Fibroblast of the conjunctiva (primary cell): ENCODE measurements at regions not wholly inside any gene's neighbourhood (a gene's known extent, or its start where the extent isn't known, plus 50 kb on each side); places are given as distances from the start of the nearest gene placed in this dataset.

Source experiments
- DNase-seq: peaks from one replicate; pipeline ENCODE4 v3.0.0-alpha.2; 2010; ENCODE audit warnings: low read depth

DNA sequence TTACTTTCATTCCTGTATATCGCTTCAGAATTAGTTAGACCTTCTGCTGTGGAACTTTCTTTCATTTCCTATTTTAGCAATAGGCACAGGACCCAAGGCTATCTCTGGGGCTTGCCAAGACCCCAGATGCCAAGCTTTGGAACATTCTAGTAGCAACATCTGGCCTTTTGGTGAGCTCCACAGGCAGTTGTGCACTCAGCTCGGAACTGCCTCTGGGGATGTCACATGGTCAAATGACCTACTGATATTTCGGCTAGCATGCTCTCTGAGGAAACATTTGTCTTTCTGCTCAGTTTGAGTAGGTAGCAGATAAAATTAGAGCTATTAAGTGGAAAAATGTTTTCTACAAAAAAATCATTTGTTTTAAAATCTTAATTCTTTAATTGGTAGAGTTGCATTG lies 76.6 kb upstream of the ITGA4 start:
- no peak for DNase-seq

DNA sequence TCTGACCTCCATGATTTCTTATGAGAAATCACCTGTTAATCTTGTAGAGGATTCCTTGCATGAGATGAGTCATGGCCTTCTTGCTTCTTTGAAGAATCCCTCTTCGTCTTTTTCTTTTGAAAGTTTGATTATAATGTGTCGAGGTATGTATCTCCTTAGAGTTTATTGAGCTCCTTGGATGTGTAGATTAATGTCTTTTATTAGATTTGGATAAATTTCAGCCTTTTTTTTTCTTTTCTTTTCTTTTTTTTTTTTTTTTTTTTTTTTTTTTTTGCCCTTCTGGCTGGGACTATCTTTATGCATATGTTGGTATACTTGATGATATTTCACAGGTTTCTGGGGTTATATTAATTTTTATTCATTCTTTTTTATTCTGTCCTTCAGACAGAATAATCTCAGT lies 72.3 kb upstream of the ITGA4 start:
- no peak for DNase-seq

DNA sequence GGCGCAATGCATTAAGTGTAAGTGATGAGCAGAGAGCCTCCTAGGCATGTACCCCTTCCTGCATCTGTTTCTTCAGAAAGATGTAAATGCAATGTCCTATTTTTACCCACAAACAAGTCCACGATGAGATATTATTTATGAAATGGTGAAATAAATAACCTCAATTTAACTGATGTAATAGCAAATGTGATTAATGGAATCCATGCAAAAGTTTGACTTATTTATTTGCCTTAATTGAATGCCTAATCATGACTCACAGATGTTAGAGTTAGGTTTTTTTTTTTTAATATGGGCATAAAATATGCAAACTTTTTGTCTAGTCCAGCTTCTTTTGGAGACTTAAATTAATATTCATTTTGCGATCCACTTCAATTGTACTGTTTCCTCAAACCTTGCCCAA lies 67.7 kb upstream of the ITGA4 start:
- no peak for DNase-seq

DNA sequence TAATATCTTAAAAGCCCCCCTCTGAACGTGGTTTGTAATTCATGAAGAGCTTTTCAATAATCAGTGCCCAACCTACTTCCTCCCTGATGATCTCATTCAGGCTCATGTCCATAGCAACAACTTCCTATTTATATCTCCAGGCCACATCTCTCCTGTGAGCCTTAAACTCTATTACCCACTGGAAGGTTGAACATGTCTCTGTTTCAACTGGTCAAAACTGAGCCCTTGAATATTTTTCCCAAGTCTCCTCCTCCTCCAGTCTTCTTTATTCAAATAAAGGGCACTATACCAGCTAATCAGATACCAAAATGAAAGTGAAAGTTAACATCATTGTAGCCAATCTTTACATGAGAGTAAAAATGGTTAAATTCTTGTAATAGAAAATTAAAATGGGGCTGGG lies 63.7 kb upstream of the ITGA4 start:
- DNase-seq, result peak; percentile 31

DNA sequence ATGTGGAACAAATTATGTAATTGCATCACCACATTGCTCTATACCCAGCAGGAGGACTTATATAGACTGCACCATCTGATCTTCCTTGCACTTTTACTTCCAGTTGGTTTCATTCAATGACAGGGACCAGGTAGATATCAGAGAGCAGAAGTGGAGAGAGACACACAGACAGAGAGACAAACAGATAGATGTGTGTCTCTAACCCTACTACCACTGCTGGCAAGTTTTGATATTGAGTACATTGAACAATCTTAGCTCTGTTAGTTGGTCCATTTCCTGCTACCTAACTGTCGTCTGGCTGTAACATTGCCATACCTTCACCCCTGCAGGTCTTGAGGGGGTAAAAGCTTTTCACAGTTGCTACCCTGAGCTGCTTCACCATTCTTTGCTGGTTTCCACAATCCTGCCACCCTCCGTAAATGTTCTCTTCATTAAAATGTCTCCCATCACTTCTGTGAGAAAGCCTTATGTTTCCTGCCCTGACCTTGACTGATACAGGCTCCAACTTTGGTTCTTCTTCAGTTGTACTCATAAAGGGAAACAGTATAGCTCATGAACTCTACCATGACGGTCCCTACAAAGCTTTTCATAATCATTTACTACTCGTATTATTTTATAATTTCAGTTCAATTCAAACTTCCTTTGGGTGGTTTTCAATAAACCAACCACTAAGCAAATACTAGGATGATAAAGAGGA lies 62.3 kb upstream of the ITGA4 start:
- no peak for DNase-seq

DNA sequence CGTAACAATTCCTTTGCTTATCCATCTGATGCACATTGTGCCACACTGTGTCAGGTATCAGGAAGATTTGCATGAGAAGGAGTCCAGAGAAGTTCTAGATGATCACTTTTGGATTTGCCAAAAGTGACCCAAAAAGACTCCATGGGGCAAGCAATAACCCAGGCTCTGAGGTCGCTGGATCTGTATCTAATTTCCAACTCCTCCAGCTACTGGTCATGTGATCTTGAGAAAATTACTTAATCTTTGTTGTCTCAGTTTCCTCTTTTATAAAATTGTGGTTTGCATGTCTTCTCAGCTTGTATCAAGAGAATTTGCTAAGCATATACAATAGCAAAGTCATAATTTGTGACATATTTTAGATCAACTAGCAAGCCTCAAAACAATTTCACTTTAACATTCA lies 61.3 kb upstream of the ITGA4 start:
- DNase-seq, result no peak

DNA sequence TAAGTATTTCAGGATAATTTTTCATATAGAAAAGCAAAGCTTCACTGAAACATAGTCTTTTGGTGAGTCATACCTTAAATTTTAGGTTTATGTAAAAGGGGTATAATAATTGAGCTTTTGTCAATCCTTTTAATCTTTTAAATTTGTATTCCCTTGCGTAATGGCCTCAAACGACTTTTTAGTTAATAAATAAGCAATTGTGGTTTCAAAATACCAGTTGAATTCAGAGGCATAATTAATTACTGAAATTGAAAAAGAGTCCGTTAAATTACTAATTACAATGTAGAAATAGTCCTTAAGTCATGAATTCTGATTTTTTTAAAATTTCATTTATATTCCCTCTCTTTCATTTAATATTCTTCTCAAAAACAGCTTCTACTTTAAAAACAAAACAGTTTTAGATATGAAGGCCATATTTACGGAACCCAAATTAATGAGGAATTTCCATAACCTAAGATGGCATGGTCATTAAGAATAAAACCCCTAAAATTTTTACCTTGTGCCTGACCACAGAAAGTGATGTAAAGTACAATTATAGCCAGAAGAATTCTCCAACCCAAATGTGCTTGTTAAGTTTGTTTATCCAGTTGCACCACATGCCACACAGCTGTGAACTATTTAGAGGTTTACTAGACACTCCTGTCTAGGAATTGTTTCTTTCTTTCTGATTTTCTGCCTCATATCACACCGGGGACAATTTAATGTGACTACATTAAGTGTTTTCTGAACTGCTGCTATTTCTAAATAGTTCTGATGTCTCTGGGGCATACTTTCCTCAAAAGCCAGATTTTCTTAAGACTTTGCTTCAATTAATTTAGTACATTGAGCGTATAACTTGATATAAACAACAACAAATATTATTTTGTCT lies 60.7 kb upstream of the ITGA4 start:
- DNase-seq, result no peak

DNA sequence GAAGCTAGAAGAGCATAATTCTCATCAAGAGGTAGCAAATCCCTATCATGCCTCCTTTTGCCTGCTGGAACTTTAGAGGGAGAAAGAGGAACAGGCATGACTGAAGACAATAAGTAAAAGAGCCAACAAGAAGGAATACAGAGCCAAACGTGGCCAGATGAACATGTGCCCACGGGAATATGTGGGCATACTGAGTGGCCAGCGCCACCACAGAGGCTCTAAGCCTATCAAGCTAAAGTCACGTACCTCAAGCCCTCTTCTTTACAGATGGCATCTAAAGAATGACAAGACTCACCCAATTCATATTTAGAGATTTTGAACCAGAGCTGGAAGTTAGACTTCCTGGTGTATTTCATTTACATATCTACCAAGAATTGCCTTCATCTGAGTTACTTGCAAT lies 59.9 kb upstream of the ITGA4 start:
- DNase-seq, result no peak

DNA sequence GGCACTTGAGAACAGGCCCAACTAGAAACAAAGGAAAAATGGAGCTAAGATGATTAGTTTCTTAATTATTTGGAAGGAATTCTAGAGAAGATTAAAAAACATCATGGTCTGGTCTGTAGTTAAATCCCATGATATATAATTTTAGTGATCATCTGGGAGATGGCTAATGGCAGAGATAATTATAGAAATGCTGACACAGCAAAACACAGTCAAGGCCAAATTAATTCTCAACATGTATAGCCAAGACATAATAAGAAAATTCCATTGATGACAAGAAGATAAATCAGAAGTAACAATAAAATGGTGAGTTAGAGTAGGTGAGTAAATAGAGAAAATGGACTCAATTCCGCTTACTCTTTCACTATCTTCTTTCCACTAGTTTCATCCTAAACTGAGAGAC lies 59.2 kb upstream of the ITGA4 start:
- no peak for DNase-seq

DNA sequence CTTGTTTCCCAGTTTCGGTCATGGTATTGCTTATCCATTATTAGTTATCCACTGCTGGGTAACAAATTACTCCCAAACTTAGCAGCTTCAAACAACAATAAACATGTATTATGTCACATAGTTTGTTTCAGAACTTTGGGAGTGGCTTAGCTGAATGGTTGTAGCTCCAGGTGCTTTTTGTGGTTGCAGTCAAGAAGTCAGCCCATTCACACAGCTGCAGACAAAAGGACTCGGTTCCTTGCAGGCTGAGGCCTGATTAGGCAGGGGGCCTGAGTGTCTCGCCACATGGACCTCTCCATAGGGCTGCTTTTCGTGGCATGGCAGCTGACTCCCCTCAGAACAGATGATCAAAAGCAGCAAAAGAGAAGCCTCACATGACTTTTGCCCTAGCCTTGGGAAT lies 58.2 kb upstream of the ITGA4 start:
- DNase-seq, result no peak

DNA sequence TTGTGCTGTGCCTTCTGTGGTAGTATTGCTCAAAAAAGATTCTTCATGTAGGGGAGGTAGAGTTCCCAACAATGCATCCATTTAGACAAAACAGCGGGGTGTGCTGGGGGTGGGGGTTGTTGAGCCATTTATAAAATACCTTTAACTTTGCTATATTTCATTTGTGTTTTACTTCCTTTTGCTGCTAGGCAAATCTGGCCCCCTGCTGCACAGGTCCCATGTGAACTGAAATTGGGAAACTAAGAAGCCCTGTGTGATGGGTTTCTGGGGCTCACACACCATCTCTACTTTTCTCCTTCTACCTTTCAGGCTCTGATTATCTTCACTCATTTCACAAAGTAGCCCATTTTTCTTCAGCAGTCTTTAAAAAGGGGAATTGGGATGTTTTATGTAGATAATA lies 52.7 kb upstream of the ITGA4 start:
- no peak for DNase-seq

DNA sequence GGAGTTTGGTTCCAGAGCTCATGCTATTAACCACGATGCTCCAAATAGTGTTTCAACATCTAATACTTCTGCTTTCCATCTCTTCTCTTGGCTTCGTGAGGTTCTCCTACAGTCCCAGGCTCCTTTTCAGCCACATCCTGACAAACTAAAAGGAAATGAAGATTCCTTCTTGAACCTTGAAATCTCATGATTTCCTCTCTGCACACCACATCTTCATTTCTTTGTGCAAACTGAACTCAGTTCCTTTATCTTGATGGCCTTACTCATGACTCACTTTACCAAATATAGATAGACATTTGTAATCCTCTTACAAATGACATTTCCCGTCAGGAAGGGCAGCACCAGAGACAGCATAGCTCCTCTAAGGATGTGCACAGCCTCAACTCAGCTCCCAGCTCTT lies 50.0 kb upstream of the ITGA4 start:
- no peak for DNase-seq
